ENCODE measurements at regions not wholly inside any gene's neighbourhood (a gene's known extent, or its start where the extent isn't known, plus 50 kb on each side); places are given as distances from the start of the nearest gene placed in this dataset.

DNA sequence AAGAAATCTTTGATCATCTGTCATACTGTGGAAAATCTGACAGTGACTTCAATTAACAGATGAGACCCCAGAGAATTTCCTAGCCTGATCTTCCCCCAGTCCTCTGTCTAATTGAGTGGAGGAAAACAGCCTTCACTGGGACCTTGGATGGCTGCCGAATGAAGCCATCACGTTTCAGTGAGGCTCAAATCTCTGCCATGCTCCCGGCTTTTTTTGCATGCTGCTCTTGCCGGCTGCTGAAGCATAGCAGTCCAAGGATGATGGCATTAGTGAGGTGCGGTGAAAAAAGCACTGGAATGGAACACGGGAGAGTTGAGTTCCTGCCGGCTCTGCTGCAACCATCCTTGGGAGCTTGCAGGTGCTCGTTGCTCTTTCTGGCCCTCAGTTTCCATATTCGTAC lies 430.5 kb downstream of the SLC4A3 start:
- Histone ChIP-seq H3K9me3 (ENCODE audit: low read length) (no peaks in the 10 kb centered on the region), H4K20me1 (ENCODE audit: low read length) (no peaks in the 10 kb centered on the region), H3K27me3 (ENCODE audit: low read length) (no peaks in the 10 kb centered on the region), H3K4me3 (ENCODE audit: low read length) (no peak overlapping the region), H3K9me2 (replicated peaks; ENCODE audit: low read length) (no peaks in the 10 kb centered on the region), H2AFZ (ENCODE audit: low read length) (no peak overlapping the region), H3K9ac (ENCODE audit: low read length) (no peak overlapping the region), H3K79me2 (ENCODE audit: low read length) (no peaks in the 10 kb centered on the region), H3K27ac (ENCODE audit: low read length) (no peak overlapping the region), H3F3A (ENCODE audit: low read length, unreplicated experiment) (no peaks in the 10 kb centered on the region), H3K36me3 (ENCODE audit: low read depth, low read length) (no peaks in the 10 kb centered on the region), H3K4me1 (ENCODE audit: insufficient read depth, low read length) (no peaks in the 10 kb centered on the region), H3K4me2 (ENCODE audit: low read length) (no peak overlapping the region)
- no peak for DNase-seq
- TF ChIP-seq EZH2phosphoT487 (IDR thresholded peaks at IDR 0.05; ENCODE audit: borderline replicate concordance, low read length) = no peak
- TF ChIP-seq CTCF (conservative IDR thresholded peaks at IDR 0.05; ENCODE audit: low read depth, low read length) = no peak
- TF ChIP-seq EZH2 (IDR thresholded peaks at IDR 0.05; ENCODE audit: low read length, unreplicated experiment) = no peak
- no TSS peak for BruUV-seq (replicated peaks)
- ATAC-seq = no peak
- ChIA-PET POLR2A (ENCODE audit: unreplicated experiment) (no interaction called here), CTCF (no interaction called here)
- intact Hi-C loops (cut with micrococcal nuclease) = no loop called here

GRCh38 chr2:220064111-220065030 lies 436.9 kb downstream of the SLC4A3 start:
- Histone ChIP-seq H3K79me2 (ENCODE audit: low read length) (no peaks in the 10 kb centered on the region), H3K4me1 (ENCODE audit: insufficient read depth, low read length) (no peaks in the 10 kb centered on the region), H2AFZ (ENCODE audit: low read length) (no peak overlapping the region), H4K20me1 (ENCODE audit: low read length) (no peaks in the 10 kb centered on the region), H3K4me2 (ENCODE audit: low read length) (no peak overlapping the region), H3K9me3 (ENCODE audit: low read length) (no peaks in the 10 kb centered on the region), H3K9ac (ENCODE audit: low read length) (no peak overlapping the region), H3F3A (ENCODE audit: low read length, unreplicated experiment) (no peaks in the 10 kb centered on the region), H3K36me3 (ENCODE audit: low read depth, low read length) (no peaks in the 10 kb centered on the region), H3K27me3 (ENCODE audit: low read length) (no peaks in the 10 kb centered on the region), H3K27ac (ENCODE audit: low read length) (no peak overlapping the region), H3K9me2 (replicated peaks; ENCODE audit: low read length) (no peaks in the 10 kb centered on the region; the same call in 1 of the 2 replicates), H3K4me3 (ENCODE audit: low read length) (no peak overlapping the region)
- CTCF ChIA-PET = no interaction called here
- TF ChIP-seq CTCF (conservative IDR thresholded peaks at IDR 0.05; ENCODE audit: low read depth, low read length) (no peak), EZH2 (IDR thresholded peaks at IDR 0.05; ENCODE audit: low read length, unreplicated experiment) (no peak), EZH2phosphoT487 (IDR thresholded peaks at IDR 0.05; ENCODE audit: borderline replicate concordance, low read length) (no peak)
- intact Hi-C loops (cut with micrococcal nuclease) = no loop called here
- no TSS peak for BruUV-seq (replicated peaks)
- no peak for ATAC-seq
- POLR2A ChIA-PET (ENCODE audit: unreplicated experiment) = no interaction called here
- DNase-seq = no peak

DNA sequence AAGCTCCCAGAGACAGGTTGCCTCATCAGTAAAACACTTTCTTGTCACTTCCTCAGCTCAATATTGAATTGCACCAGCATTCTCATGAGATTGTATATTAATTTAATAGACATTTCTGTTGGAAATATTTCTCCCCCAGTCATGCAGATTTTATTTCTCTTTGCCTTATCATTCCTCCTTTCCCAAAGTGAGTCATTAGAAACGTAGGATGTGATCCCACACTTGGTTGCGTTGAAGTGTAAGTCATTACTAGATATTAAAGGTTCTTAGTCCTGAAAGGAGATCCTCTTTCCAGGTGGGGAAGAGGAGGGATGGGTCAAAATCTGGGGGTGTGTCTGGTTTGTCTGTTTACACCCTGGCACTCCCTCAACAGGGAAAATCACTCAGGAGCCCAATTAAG lies 438.2 kb downstream of the SLC4A3 start:
- no peaks in the 10 kb centered on the region; the same call in 1 of the 2 replicates for H3K9me2 ChIP-seq (replicated peaks; ENCODE audit: low read length)
- H3F3A ChIP-seq (ENCODE audit: low read length, unreplicated experiment) = no peaks in the 10 kb centered on the region
- DNase-seq (no peak), ATAC-seq (no peak)
- no peak overlapping the region for H3K4me3 ChIP-seq (ENCODE audit: low read length)
- H3K27me3 ChIP-seq (ENCODE audit: low read length) = no peaks in the 10 kb centered on the region
- no peak for TF ChIP-seq EZH2phosphoT487 (IDR thresholded peaks at IDR 0.05; ENCODE audit: borderline replicate concordance, low read length)
- no peaks in the 10 kb centered on the region for H3K9me3 ChIP-seq (ENCODE audit: low read length)
- intact Hi-C loops (cut with micrococcal nuclease) = no loop called here
- BruUV-seq (replicated peaks) = no TSS peak
- no peak overlapping the region for H3K4me2 ChIP-seq (ENCODE audit: low read length)
- no peaks in the 10 kb centered on the region for H3K4me1 ChIP-seq (ENCODE audit: insufficient read depth, low read length)
- CTCF ChIA-PET = no interaction called here
- no peak overlapping the region for H3K27ac ChIP-seq (ENCODE audit: low read length)
- no peaks in the 10 kb centered on the region for H4K20me1 ChIP-seq (ENCODE audit: low read length)
- POLR2A ChIA-PET (ENCODE audit: unreplicated experiment) = no interaction called here
- no peak overlapping the region for H2AFZ ChIP-seq (ENCODE audit: low read length)
- H3K79me2 ChIP-seq (ENCODE audit: low read length) = no peaks in the 10 kb centered on the region
- no peak overlapping the region for H3K9ac ChIP-seq (ENCODE audit: low read length)
- H3K36me3 ChIP-seq (ENCODE audit: low read depth, low read length) = no peaks in the 10 kb centered on the region
